ENCODE measurements at regions not wholly inside any gene's neighbourhood (a gene's known extent, or its start where the extent isn't known, plus 50 kb on each side); places are given as distances from the start of the nearest gene placed in this dataset.
"Not testable (repeated sequence)": the region's sequence is repeated elsewhere in the genome, so short reads cannot be mapped to it uniquely, and the experiment has no call there.

DNA sequence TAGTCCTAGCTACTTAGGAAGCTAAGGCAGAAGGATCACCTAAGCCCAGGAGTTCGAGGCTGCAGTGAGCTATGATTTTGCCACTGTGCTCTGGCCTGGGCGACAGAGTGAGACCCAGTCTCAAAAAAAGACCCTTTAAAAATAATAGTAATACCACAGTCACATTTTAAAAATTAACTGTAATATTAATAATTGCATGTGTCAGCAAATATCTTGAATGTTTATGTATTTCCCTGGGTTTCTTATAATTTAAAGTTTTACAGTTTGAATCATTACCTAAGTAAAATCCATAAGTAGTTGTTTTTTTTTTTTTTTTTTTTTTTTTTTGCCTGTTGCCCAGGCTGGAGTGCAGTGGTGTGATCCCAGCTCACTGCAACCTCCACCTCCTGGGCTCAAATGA, 69.2 kb downstream of the LYZL2 start:
- DNase-seq (ENCODE audit: low spot score): no peak

DNA sequence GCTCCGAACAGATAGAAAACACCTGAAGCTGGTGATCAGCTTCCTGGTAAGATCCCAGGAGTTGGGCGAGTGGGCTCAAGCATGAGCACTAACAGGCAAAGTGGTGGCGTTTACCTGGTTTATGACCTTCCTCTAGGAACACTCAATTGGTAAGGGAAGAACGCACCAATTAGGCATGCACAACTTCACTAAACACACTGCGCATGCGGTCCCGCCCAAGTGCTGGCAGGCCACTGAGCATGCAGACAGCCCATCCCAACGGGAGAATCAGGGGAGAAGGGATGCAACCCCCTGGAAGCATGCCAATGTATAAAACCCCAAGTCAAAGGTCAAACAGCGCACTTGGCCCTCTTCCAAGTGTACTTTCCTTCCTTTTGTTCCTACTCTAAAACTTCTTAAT, 70.4 kb downstream of the LYZL2 start:
- no peak for DNase-seq (ENCODE audit: low spot score)

DNA sequence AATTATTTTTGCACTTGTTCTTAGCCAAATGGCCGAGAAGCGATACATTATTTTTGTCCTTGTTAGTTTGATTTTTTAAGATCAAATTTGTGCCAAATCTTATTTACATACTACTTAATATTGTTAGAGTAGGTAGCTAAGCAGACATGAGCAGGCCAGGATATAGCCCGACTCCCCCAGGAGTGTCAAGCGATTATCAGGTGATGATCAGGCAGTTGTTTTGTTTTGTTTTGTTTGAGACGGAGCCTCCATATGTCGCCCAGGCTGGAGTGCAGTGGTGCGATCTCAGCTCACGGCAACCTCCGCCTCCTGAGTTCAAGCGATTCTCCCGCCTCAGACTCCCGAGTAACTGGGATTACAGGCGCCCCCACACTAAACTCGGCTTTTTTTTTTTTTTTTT, 71.1 kb downstream of the LYZL2 start:
- no peak for DNase-seq (ENCODE audit: low spot score)

DNA sequence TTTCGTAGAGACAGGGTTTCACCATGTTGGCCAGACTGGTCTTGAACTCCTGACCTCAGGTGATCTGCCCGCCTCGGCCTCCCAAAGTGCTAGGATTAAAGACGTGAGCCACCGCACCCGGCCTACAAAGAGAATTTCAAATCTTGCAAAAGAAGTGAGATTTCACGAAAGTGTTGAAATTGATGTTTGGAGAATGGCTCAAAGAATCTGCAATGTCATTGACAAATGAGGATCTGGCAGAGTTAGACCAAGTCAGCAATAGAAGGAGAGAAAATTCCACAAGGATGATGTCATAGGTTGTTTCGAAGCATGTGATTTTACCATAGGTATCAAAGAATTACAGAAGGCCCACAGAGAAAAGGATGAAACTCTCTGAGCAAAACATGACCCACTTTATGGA, 71.7 kb downstream of the LYZL2 start:
- no peak for DNase-seq (ENCODE audit: low spot score)

DNA sequence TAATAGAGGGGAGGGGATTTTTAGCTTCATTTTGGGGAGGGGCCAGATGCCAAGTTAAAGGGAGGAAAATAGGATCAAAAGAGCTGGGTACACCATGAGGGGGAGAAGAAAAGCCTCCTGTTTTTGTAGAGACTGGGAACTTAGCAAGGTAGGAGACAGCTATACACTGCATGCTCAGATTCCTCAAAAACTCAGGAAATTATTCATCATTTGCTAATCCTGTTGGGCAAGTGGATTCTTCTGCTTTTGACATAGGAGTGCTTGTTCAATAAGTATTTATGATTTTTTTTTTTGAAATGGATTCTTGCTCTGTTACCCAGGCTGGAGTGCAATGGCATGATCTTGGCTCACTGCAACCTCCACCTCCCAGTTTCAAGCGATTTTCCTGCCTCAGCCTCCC, 73.4 kb downstream of the LYZL2 start:
- DNase-seq (ENCODE audit: low spot score): no peak

DNA sequence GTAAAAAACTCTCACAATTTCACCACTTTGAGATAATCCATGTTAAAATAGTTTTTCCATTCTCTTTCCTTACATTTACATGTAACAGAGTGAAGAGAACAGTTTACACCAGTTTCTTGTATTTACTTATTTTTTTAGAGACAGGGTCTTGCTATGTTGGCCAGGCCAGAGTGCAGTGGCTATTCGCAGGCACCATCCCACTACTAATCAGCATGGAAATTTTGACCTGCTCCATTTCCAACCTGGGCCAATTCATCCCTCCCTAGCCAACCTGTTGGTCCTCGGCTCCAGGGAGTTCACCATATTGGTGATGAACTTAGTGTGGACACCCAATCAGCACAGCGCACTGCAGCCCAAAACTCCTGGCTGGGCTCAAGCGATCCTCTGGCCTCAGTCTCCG, 74.1 kb downstream of the LYZL2 start:
- no peak for DNase-seq (ENCODE audit: low spot score)

DNA sequence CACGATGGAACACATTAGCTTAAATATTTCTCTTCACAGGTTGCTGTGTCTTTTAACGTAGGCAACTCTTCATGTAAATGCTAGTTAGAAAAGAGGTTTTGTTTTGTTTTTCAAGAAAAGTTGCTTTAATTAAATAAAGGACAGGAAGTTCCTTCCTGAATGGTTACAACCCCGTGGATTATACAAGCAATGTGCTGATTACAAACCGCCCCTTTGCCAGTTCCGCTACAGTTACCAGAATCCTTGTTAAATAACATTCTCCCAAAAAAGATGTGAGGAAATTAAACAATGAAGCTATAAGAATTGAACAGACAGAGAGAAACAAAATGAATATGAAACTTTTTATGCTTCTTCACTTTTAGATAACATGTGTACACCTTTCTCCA, 75.1 kb downstream of the LYZL2 start:
- DNase-seq (ENCODE audit: low spot score): no peak

DNA sequence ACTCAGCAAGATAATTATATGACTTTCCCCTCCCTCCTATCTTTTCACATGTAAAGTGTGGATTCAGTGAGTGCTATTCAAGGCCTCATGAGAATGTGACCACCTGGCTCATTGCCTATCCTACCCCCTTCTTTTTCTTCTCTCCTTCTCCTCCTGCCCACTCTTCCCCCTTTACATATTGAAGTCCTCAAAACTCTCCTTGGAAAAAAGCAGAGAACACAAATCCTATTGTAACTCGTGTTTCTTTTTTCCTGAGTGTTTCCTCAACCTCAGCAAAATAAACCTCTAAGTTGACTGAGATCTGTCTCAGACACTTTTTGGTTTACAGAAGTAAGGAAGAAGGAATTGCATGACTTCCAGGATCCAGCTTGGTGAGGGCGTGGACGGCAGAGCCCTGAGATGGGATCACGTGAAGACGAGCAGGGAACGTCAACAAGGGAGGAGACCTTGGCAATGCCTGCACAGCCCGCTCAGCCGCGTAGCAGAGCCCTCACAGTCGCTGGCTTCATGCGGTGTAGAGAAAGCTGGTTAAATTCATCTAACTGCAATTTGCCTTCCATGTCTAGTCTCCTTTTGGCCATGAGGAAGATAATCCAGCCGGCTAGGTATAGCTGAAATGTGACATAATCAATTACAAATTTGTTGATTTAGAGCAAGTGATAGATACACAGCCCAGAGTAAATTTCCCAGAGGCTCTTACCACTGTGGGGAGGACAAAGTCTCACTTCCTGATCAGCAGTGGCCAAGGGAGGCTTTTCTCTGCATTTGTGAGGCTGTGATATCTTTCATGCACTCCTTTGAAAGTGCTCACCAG, 75.7 kb downstream of the LYZL2 start:
- peak; percentile 53 for DNase-seq (ENCODE audit: low spot score)

DNA sequence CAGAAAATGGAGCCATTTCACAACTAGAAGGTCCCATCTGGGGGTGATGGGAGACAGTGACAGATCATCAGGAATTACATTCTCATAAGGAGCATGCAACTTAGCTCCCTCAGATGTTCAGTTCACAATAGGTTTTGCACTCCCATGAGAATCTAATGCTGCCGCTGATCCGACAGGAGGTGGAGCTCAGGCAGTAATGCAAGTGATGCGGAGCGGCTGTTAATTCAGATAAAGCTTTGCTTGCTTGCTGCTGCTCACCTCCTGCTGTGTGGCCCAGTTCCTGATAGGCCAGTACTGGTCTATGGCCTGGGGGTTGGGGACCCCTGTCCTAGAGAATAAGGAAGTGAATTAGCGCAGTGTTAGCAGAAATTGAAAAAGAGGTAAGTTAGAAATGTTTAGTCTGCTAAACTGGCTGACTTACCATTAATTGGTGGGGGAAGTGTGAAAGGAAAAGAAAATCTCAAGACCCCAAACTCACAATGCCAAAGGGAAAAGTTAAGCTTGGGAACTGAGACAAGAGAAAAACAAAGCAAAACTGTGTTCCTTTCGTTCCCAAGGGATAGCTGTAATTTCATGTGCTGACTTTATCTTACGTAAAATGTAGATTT, 76.4 kb downstream of the LYZL2 start:
- peak; percentile 72 for DNase-seq (ENCODE audit: low spot score)

DNA sequence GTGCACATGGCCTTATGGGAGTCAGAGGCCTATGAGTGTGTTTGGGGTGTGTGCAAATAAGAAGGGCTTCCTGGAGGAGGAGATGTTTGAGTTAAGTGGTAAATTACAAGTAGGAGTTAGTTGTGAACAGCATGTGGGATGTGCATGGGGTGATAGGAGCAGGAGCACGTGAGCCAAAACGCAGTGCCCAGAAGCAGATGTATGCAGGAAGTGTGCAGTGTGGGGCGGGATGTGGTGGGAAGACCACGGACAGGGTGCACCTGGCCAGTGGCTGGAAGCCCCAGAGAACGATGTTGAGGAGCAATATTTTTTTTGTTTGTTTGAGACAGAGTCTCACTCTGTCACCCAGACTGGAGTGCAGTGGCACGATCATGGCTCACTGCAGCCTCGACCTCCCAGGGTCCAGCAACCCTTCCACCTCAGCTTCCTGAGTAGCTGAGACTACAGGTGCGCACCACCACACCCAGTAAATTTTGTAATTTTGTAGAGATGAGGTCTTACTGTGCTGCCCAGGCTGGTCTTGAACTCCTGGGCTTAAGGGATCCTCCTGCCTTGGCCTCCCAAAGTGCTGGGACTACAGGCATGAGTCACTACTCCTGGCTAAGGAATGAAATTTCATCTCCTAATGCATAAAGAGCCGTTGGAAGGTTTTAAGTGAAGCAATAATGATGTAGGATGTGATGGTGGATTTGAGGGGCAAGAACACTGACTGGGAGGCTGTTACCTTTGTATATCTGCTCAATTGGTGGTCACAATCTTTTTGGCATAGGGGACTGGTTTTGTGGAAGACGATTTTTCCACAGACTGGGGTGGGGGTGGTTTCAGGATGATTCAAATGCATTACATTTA, 78.4 kb downstream of the LYZL2 start:
- no peak for DNase-seq (ENCODE audit: low spot score)

DNA sequence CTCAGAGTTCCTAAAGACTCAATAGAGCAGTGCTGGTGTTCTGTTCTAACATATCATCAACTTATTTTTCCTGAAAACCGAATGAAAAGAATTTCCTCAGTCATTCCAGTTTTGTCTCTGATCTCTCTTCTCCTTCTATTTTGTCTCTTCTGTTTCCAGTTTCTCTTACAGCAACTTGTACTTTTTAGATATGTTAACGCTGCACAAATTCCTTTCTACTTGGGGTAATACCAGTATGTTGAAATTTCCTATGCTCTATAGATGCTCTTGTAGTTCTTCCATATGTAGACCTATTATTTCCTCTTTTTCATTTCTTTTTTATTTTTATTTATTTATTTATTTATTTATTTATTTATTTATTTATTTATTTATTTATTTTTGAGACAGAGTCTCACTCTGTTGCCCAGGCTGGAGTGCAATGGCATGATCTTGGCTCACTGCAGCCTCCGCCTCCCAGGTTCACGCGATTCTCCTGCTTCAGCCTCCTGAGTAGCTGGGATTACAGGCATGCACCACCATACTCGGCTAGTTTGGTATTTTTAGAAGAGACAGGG, 80.3 kb downstream of the LYZL2 start:
- not testable (repeated sequence) for DNase-seq (ENCODE audit: low spot score)

DNA sequence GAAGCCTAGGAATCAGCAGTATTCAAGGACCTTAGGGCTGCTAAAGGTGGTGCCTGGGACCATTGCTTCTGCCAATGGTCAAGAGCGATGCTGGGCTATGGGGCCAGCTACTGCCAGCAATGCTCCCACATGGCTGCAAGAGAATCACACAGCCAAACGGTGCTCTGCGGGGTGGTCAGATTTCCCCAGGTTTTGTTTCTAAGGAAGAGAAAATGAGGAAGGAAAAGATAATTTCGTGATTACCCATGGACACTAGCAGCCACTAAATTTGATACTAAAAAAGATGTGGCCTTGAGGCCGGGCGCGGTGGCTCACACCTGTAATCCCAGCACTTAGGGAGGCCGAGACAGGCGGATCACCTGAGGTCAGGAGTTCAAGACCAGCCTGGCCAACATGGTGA, 83.0 kb downstream of the LYZL2 start:
- DNase-seq (ENCODE audit: low spot score): no peak

DNA sequence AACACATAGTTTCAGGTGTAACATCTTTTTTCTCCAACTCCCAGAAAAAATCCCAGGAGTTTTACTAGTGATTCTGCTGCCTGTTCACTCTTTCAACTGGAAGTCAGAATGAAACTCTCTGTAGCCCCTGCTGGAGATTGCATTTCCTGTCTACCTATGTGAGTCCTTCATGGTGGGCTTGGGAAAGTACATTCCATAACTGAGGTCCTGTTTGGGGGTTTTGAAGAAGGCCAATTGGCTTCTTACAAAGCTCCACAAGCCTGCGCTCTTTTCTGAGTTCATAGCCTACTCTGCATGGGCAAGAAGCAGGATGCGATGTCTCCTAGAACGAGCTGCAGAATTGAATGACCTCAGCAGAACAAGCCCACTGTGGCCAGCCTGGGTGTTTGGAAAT, 86.7 kb downstream of the LYZL2 start:
- DNase-seq (ENCODE audit: low spot score): no peak

DNA sequence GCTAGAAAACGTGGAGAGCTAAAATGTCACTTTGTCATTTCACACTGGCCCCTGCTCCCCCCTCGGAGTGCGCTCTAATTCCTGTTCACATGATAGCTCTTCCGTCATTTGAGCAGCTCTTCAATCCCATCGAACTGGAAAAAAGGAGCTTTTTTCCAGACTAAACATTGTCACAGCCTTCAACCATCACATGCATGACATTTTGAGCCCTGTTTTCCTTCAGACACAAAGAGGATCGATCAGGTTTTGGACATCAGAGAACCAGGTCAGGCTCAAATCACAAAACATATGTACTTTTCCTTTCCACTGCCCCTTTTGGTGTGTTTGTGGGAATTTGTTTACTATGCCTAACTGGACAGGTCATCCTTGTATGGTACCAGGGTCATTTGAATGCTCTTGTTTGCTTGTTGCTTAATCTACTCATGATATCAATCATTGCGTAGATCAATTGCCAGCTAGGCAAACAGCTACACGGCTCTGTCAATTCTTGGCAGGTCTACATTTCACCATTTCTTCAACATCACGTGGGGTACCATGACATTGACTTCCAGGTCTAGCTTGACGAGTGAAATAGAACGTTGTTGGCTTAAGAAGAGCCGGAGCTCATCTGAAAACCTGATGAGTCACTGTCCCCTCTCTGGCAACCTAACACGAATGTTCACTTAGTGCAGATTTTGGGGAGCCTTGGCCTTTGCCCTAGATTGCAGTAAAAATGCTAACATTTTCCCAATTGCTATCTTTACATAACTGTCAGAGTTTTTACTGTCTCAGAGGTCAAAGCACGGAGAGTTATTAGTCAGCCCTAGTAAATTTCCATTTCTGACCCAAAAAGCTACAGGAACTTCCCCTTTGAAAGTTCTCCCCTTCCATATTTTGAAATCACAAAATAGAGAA, 87.3 kb downstream of the LYZL2 start:
- no peak for DNase-seq (ENCODE audit: low spot score)

DNA sequence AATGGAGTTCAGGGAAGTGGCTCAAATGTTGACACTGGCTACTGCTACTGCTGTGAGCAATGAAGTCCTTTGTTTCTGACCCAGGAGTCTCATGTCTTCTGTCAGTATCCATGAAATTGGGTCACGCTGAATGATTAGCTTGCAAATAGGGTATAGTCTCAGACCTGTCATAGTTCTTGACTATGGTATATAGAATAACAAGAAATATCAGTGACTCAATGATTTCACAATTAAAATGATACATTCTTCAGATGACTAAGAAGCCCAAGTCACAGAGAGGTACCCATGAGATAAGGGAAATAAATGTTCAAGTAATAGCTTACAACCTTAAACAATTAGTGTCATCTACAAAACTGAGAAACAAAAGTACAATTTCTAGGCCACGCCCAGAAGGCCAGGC, 89.3 kb downstream of the LYZL2 start:
- no peak for DNase-seq (ENCODE audit: low spot score)

DNA sequence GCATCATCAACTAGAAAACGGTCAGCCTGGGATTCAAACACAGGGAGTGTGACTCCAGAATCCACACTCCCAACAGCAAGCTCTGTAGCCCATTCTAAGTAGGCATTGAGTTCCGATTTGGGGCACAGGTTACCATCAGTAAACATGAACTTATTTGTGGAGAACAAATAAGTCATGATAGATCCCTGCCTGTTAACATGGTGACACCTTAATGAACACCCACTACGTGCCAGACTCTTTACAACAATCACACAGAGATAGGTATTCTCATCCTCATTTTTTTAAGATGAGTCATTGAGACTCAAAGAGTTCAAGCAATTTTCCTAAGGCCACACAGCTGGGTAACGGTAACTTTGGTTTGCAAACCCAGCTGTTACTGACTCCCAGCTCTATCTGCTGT, 91.5 kb downstream of the LYZL2 start:
- DNase-seq (ENCODE audit: low spot score): no peak

DNA sequence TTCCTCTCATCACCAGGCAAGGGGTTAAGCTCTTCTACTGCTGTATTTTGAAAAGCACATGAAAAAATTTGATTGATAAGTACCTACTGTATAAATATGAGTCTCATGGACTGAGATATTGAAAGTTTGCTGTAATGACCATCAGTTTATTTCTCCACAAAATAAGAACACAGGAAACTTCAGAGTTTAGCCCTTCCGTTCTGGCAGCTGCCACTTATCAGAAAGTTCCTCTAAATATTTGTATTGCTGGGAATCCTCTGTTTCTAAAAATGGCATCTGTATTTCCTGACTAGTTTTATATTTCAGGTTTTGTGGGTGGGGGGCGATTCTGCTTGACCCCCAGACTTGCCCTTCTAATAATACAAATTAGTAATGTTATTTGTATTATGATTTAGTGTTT, 92.0 kb downstream of the LYZL2 start:
- no peak for DNase-seq (ENCODE audit: low spot score)

DNA sequence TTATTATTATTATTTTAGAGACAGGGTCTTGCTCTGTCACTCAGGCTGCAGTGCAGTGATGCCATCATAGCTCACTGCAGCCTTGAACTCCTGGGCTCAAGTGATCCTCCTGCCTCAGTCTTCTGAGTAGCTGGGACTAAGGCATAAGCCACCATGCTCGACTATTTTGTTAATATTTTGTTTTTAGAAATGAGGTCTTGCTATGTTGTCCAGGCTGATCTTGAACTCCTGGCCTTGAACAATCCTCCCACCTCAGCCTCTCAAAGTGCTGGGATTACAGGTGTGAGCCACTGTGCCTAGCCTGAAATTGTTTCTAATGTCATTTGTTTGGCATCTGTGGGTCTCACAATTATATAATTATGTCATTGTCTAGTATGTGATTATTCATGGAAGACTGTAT, 92.4 kb downstream of the LYZL2 start:
- DNase-seq (ENCODE audit: low spot score): not testable (repeated sequence)

DNA sequence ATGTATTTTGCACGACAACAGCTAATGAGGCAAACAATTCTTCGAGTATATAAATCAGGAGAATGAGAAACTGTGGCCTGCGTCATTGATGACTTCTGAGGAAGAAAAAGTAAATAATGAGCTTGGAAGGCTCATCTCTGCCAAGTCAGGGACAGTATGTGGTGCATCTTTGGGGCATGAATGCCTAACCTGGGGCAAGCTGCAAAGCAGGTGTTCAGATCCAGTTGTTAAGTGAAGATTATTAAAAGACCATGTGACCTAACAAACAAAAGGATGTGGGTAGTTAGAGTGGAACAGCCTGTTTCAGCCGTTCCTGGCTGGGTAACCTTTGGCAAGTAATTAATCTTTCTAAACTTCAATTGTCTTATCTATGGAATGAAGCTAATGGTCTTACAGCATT, 93.0 kb downstream of the LYZL2 start:
- no peak for DNase-seq (ENCODE audit: low spot score)

DNA sequence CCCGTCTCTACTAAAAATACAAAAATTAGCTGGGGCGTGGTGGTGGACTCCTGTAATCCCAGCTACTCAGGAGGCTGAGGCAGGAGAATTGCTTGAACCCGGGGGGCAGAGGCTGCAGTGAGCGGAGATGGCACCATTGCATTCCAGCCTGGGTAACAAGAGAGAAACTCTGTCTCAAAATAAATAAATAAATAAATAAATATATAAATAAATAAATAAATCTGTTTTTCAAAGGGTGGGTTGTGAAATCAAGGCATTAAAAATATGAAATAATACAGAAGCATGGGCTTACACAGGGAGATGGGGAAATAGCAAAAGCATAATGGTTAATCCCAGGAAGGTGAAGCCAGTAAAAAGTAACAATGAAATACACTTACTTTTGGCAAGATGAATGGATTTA, 93.9 kb downstream of the LYZL2 start:
- DNase-seq (ENCODE audit: low spot score): no peak

DNA sequence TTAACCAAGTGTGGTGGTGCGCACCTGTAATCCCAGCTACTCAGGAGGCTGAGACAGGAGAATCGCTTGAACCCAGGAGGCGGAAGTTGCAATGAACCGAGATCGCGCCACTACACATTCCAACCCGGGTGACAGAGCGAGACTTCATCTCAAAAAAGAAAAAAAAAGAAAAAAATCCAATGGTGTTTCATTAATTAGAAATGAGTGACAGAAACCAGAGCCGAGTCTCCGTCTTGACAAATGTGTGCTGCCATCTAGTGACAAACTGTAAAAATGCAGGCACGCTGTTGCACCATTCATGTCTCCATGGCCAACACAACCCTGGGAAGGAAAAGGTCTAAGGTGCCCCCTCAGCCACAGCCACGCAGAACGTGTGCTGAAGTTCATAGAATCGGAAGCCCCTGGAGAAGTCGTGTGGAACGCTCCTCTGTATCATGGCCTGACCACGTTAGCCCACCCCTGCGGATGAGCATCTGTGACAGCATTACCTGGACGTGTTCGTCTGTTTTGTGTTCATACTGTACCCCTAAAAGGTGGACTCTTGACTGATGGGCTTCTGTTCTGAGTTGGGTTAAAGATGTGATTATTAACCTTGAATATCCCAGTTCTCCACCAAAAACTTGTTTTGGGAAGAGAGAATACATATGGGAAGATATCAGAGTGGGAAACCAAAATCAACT, 94.9 kb downstream of the LYZL2 start:
- peak; percentile 67 for DNase-seq (ENCODE audit: low spot score)

Data from ecto neural progenitor cell (in vitro differentiated cells).